GM03348 (cell line): ENCODE measurements at regions not wholly inside any gene's neighbourhood (a gene's known extent, or its start where the extent isn't known, plus 50 kb on each side); places are given as distances from the start of the nearest gene placed in this dataset.

Experiments used
- DNase-seq: peaks from one replicate; pipeline ENCODE4 v3.0.0; 2012; ENCODE audit warnings: low spot score

GRCh38 chr4:14564281-14564680 is 438.0 kb upstream of the CPEB2 start:
- no peak for DNase-seq

- DNase-seq: no peak
Measured at GRCh38 chr4:14566518-14566917, 435.8 kb upstream of the CPEB2 start.

- no peak for DNase-seq
Measured at GRCh38 chr4:14568351-14568750, 433.9 kb upstream of the CPEB2 start.

GRCh38 chr4:14575289-14575688 is 427.0 kb upstream of the CPEB2 start:
- no peak for DNase-seq

- no peak for DNase-seq
Measured at GRCh38 chr4:14575919-14576318, 426.4 kb upstream of the CPEB2 start.

- no peak for DNase-seq
Measured at GRCh38 chr4:14580061-14580460, 422.2 kb upstream of the CPEB2 start.

- DNase-seq: no peak
Measured at GRCh38 chr4:14581741-14582140, 420.5 kb upstream of the CPEB2 start.

GRCh38 chr4:14582677-14583076 is 419.6 kb upstream of the CPEB2 start:
- no peak for DNase-seq

GRCh38 chr4:14583331-14583730 is 418.9 kb upstream of the CPEB2 start:
- DNase-seq: no peak

- DNase-seq: no peak
Measured at GRCh38 chr4:14583752-14584151, 418.5 kb upstream of the CPEB2 start.

- DNase-seq: no peak
Measured at GRCh38 chr4:14592950-14593349, 409.3 kb upstream of the CPEB2 start.

GRCh38 chr4:14596028-14596427 is 406.3 kb upstream of the CPEB2 start:
- DNase-seq: no peak

- no peak for DNase-seq
Measured at GRCh38 chr4:14596437-14596836, 405.8 kb upstream of the CPEB2 start.

GRCh38 chr4:14596904-14597303 is 405.4 kb upstream of the CPEB2 start:
- no peak for DNase-seq

GRCh38 chr4:14602206-14602605 is 400.1 kb upstream of the CPEB2 start:
- DNase-seq: no peak

GRCh38 chr4:14607001-14607400 is 395.3 kb upstream of the CPEB2 start:
- DNase-seq: no peak

GRCh38 chr4:14607578-14607977 is 394.7 kb upstream of the CPEB2 start:
- no peak for DNase-seq

GRCh38 chr4:14608630-14609029 is 393.7 kb upstream of the CPEB2 start:
- DNase-seq: no peak

GRCh38 chr4:14614840-14615239 is 387.4 kb upstream of the CPEB2 start:
- DNase-seq: no peak

- DNase-seq: no peak
Measured at GRCh38 chr4:14615671-14616070, 386.6 kb upstream of the CPEB2 start.

- no peak for DNase-seq
Measured at GRCh38 chr4:14620567-14621141, 381.6 kb upstream of the CPEB2 start.

GRCh38 chr4:14621731-14622463 is 380.4 kb upstream of the CPEB2 start:
- no peak for DNase-seq

- DNase-seq: no peak
Measured at GRCh38 chr4:14627038-14627437, 375.2 kb upstream of the CPEB2 start.

- no peak for DNase-seq
Measured at GRCh38 chr4:14631806-14632440, 370.4 kb upstream of the CPEB2 start.
